Natural killer cell treated with Interleukin-12 subunit alpha and Interleukin-12 subunit beta and Interleukin-15 and Interleukin-18, amount 100 ng/mL, for 72 hours (primary cell): ENCODE measurements at regions not wholly inside any gene's neighbourhood (a gene's known extent, or its start where the extent isn't known, plus 50 kb on each side); places are given as distances from the start of the nearest gene placed in this dataset.
"Not testable (repeated sequence)": the region's sequence is repeated elsewhere in the genome, so short reads cannot be mapped to it uniquely, and the experiment has no call there.

Experiments used
- ATAC-seq, 2 donors: fragments of 150-1000 bp; cut with Tn5 transposase in 1 of 2; sonication (Bioruptor Pico), chemical (Tn5 transposase) in 1 of 2; 2 replicates each; pipeline ENCODE4 v1.10.0; 2021
- DNase-seq: peaks from one replicate; pipeline ENCODE4 v3.0.0; 2022; ENCODE audit warnings: low spot score
- H3K27ac Mint-ChIP-seq, 2 donors: 1 replicate in 1 of 2; 2 replicates in 1 of 2; pipeline ENCODE4 v1.8.0; 2022; ENCODE audit warnings: mixed read lengths in 2 of 2, mild to moderate bottlenecking in 1 of 2, moderate library complexity in 1 of 2
- H3K27me3 Mint-ChIP-seq, 2 donors: 1 replicate in 1 of 2; 2 replicates in 1 of 2; pipeline ENCODE4 v1.8.0; 2022; ENCODE audit warnings: mixed read lengths in 2 of 2
- H3K36me3 Mint-ChIP-seq: one replicate; pipeline ENCODE4 v1.8.0; 2022; ENCODE audit warnings: mixed read lengths
- H3K4me1 Mint-ChIP-seq, 2 donors: 1 replicate in 1 of 2; 2 replicates in 1 of 2; pipeline ENCODE4 v1.8.0; 2022; ENCODE audit warnings: low read depth in 2 of 2, mixed read lengths in 2 of 2, mild to moderate bottlenecking in 1 of 2
- H3K4me3 Mint-ChIP-seq: one replicate; pipeline ENCODE4 v1.8.0; 2022; ENCODE audit warnings: mixed read lengths
- H3K9me3 Mint-ChIP-seq: 2 replicates; pipeline ENCODE4 v1.8.0; 2022; ENCODE audit warnings: mixed read lengths

DNA sequence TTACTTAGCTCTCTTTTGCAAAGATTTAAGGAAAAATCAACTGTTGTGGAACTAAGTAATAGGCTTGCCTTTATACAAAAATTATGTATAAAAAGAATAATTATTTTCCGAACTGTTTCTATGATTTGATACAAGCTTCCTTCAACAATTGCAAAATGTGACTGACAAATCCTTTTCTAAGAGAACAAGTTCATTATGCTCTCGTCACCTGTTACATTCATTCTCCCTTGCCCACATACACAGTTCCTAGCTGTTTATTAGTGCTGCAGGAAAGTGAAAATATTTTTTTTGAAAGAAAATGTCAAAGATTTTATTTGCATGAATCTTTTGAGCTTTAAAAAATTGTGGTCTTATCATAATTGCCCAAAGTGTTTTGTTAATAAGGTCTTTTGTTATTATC, 466.2 kb downstream of the USP25 start:
- DNase-seq, result no peak
- no peaks in the 10 kb centered on the region for H3K4me1 Mint-ChIP-seq
- H3K27ac Mint-ChIP-seq, result no peak overlapping the region

GRCh38 chr21:16198546-16198945, 468.8 kb downstream of the USP25 start:
- no peak for DNase-seq
- H3K36me3 Mint-ChIP-seq, result no peaks in the 10 kb centered on the region
- no peak overlapping the region for H3K27ac Mint-ChIP-seq
- H3K27me3 Mint-ChIP-seq, result no peaks in the 10 kb centered on the region
- no peak for ATAC-seq
- no peaks in the 10 kb centered on the region for H3K4me1 Mint-ChIP-seq
- peaks cover 10% of the 10 kb centered on the region for H3K9me3 Mint-ChIP-seq
- no peak overlapping the region for H3K4me3 Mint-ChIP-seq

More for the DNA sequence above, 466.2 kb downstream of the USP25 start:
- H3K9me3 Mint-ChIP-seq, result peaks cover 5% of the 10 kb centered on the region
- no peak overlapping the region for H3K4me3 Mint-ChIP-seq
- no peaks in the 10 kb centered on the region for H3K27me3 Mint-ChIP-seq
- ATAC-seq, result no peak
- H3K36me3 Mint-ChIP-seq, result no peaks in the 10 kb centered on the region

DNA sequence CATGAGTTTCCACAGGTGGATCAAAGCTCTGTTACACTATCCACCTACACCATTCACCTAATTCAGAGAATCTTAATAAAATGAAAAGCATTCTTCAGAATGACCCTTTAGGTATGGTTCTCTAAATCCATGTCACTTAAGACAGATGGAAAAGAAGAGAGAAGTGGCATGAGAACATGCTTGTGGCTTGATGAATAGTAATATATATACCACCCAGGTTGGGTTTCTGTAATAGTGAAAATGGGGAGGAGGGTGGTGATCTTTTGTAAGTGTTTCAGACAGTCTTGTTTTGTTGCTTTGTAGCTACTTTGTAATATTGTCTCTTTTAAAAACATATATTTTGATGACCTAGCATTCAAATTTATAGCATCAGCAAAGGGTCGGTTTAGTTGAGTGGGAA, 469.8 kb downstream of the USP25 start:
- no peaks in the 10 kb centered on the region for H3K27me3 Mint-ChIP-seq
- no peak overlapping the region for H3K4me3 Mint-ChIP-seq
- H3K36me3 Mint-ChIP-seq, result no peaks in the 10 kb centered on the region
- H3K9me3 Mint-ChIP-seq, result peaks cover 14% of the 10 kb centered on the region
- DNase-seq, result no peak
- no peak for ATAC-seq
- H3K27ac Mint-ChIP-seq, result no peak overlapping the region
- no peaks in the 10 kb centered on the region for H3K4me1 Mint-ChIP-seq

DNA sequence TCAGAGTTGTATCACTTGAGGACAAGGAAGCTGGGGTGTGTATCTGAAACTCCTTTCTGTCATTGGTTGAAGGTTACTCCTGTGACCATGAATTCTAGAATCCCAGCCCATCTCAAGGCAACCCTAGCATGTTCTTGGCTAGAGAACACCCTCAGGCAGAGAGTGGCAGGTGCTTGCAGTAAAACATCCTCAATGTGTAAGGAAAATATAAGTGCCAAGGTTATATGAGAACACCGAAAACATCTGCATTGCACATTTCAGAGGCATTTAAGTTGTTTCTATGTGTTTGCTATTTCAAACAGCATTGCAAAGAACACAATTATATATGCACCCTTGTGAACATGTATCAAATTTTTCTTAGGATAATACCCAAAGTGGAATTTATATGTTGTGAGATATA, 471.9 kb downstream of the USP25 start:
- Mint-ChIP-seq H3K4me1 (no peaks in the 10 kb centered on the region), H3K9me3 (peaks cover 19% of the 10 kb centered on the region), H3K4me3 (no peak overlapping the region), H3K36me3 (no peaks in the 10 kb centered on the region), H3K27me3 (no peaks in the 10 kb centered on the region), H3K27ac (no peak overlapping the region)
- DNase-seq (no peak), ATAC-seq (no peak)

- Mint-ChIP-seq H3K9me3 (peaks cover 19% of the 10 kb centered on the region), H3K27me3 (no peaks in the 10 kb centered on the region), H3K36me3 (no peaks in the 10 kb centered on the region), H3K4me1 (no peaks in the 10 kb centered on the region), H3K27ac (no peak overlapping the region), H3K4me3 (no peak overlapping the region)
- ATAC-seq (no peak), DNase-seq (no peak)
These were observed 475.7 kb downstream of the USP25 start for GRCh38 chr21:16205527-16205926.

- H3K4me1 Mint-ChIP-seq, result no peaks in the 10 kb centered on the region
- H3K9me3 Mint-ChIP-seq, result peaks cover 5% of the 10 kb centered on the region
- ATAC-seq (no peak), DNase-seq (no peak)
- no peaks in the 10 kb centered on the region for H3K27me3 Mint-ChIP-seq
- H3K4me3 Mint-ChIP-seq, result no peak overlapping the region
- no peaks in the 10 kb centered on the region for H3K36me3 Mint-ChIP-seq
- no peak overlapping the region for H3K27ac Mint-ChIP-seq
These were observed 481.8 kb downstream of the USP25 start for GRCh38 chr21:16211339-16212303.

- ATAC-seq, result no peak
- Mint-ChIP-seq H3K27ac (no peak overlapping the region), H3K9me3 (peaks cover 5% of the 10 kb centered on the region), H3K4me1 (no peaks in the 10 kb centered on the region), H3K27me3 (no peaks in the 10 kb centered on the region), H3K4me3 (no peak overlapping the region), H3K36me3 (no peaks in the 10 kb centered on the region)
- DNase-seq, result no peak
These were observed 483.7 kb downstream of the USP25 start for GRCh38 chr21:16213518-16213917.

- H3K4me1 Mint-ChIP-seq, result no peaks in the 10 kb centered on the region
- H3K36me3 Mint-ChIP-seq, result no peaks in the 10 kb centered on the region
- ATAC-seq, result no peak
- no peaks in the 10 kb centered on the region for H3K9me3 Mint-ChIP-seq
- no peak overlapping the region for H3K27ac Mint-ChIP-seq
- no peak for DNase-seq
- H3K27me3 Mint-ChIP-seq, result no peaks in the 10 kb centered on the region
- H3K4me3 Mint-ChIP-seq, result no peak overlapping the region
These were observed 485.4 kb downstream of the USP25 start for GRCh38 chr21:16215193-16215592.

GRCh38 chr21:16215663-16216183, 485.9 kb downstream of the USP25 start:
- Mint-ChIP-seq H3K36me3 (no peaks in the 10 kb centered on the region), H3K4me3 (no peak overlapping the region), H3K27ac (no peak overlapping the region), H3K9me3 (no peaks in the 10 kb centered on the region), H3K4me1 (no peaks in the 10 kb centered on the region), H3K27me3 (no peaks in the 10 kb centered on the region)
- DNase-seq, result no peak
- no peak for ATAC-seq

- no peaks in the 10 kb centered on the region for H3K36me3 Mint-ChIP-seq
- H3K9me3 Mint-ChIP-seq, result no peaks in the 10 kb centered on the region
These were observed 486.6 kb downstream of the USP25 start for GRCh38 chr21:16216288-16216962.

DNA sequence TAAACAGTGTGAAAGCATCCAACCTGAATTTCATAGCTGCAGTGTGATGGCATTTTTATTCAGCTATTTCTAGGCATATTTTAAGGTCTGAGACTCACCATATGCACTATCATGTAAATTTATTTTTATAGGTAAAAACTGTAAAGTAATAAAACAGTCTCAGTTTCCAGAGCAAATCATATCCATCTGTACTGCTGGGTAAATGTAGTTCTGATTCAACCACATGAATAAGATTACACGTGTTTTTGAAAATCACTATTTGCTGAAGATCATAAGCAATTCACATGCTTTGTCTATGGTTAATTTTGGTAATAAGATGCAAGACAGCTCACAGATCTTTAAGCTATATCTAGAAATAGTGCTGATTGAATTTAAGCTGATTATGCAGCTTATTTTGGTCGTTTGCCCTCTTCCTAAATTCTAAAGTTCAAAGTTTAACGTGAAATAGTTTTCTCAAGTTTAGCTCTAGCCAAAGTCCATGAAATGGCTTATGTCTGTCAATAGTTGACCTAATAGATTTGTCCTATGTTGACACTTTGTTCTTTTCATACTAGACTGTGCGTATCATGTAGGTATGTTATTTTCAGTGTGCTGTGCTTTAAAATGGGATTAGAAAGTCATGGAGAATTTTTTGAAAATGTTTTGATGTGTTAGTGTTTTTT, 489.0 kb downstream of the USP25 start:
- no peak for DNase-seq
- ATAC-seq, result no peak
- Mint-ChIP-seq H3K36me3 (no peaks in the 10 kb centered on the region), H3K4me1 (no peaks in the 10 kb centered on the region), H3K27ac (no peak overlapping the region), H3K9me3 (no peaks in the 10 kb centered on the region), H3K4me3 (no peak overlapping the region), H3K27me3 (no peaks in the 10 kb centered on the region)

More at GRCh38 chr21:16216288-16216962, 486.6 kb downstream of the USP25 start:
- Mint-ChIP-seq H3K27ac (no peak overlapping the region), H3K4me1 (no peaks in the 10 kb centered on the region), H3K4me3 (no peak overlapping the region), H3K27me3 (no peaks in the 10 kb centered on the region)
- no peak for DNase-seq
- ATAC-seq, result no peak

DNA sequence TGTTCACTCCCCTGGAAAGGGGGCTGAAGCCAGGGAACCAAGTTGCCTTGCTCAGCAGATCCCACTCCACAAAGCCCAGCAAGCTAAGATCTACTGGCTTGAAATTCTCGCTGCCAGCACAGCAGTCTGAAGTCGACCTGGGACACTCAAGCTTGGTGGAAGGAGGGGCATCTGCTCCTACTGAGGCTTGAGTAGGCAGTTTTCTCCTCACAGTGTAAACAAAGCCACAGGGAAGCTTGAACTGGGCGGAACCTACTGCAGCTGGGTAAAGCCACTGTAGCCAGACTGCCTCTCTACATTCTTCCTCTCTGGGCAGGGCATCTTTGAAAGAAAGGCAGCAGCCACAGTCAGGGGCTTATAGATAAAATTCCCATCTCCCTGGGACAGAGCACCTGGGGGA, 495.0 kb downstream of the USP25 start:
- H3K36me3 Mint-ChIP-seq, result peaks cover 13% of the 10 kb centered on the region
- not testable (repeated sequence) for H3K27ac Mint-ChIP-seq, DNase-seq, H3K4me1 Mint-ChIP-seq, H3K4me3 Mint-ChIP-seq, H3K27me3 Mint-ChIP-seq, ATAC-seq
- H3K9me3 Mint-ChIP-seq, result peaks cover 19% of the 10 kb centered on the region

DNA sequence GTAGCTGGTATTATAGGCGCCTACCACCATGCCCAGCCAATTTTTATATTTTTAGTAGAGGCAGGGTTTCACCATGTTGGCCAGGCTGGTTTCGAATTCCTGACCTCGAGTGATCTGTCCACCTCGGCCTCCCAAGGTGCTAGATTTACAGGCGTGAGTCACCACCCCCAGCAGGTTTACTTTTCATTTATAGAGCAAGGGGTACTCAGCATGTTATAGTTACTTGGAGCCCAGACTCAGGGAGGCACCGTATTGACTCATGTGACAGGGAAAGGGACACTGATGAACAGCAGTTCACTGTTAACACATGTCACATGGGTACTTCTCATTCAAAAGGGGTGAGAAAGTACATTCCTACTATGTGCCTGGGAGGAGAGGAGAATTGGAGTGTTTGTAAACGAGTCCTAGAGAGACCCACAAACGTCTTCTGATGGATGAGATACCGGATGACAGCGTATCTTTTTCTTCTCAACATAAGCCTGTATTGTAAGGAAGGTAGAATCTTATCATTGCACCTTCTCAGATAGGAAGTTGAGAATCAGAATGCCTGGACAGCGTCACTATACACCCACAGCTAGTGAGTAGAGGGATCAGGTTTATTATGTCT, 510.0 kb downstream of the USP25 start:
- no peak for ATAC-seq
- DNase-seq, result no peak

More for the DNA sequence above, 510.0 kb downstream of the USP25 start:
- Mint-ChIP-seq H3K4me1 (no peaks in the 10 kb centered on the region), H3K4me3 (no peak overlapping the region), H3K36me3 (no peaks in the 10 kb centered on the region), H3K9me3 (peaks cover 4% of the 10 kb centered on the region), H3K27me3 (no peaks in the 10 kb centered on the region), H3K27ac (no peak overlapping the region)
